A549 (cell line): ENCODE measurements at regions not wholly inside any gene's neighbourhood (a gene's known extent, or its start where the extent isn't known, plus 50 kb on each side); places are given as distances from the start of the nearest gene placed in this dataset.

ENCODE experiments used
- ATAC-seq, 2 experiments: fragments of 200-7000 bp in 1 of 2; fragments of >200 bp in 1 of 2; cut with Nextera tagmentation in 1 of 2; cut with Tn5 transposase in 1 of 2; 3 replicates each; pipeline versions ENCODE4 v1.8.0 to v1.9.1; 2018 to 2020; ENCODE audit warnings: mild to moderate bottlenecking in 1 of 2, moderate library complexity in 1 of 2
- CTCF ChIA-PET: fragments of 300-600 bp; sonication (Branson Sonifier 250); formaldehyde crosslinking; extraction: SDS; loops from one replicate; lab custom pipeline; 2021; ENCODE audit warnings: antibody characterized with exemption, inconsistent platforms; lab: Yijun Ruan, JAX
- POLR2A ChIA-PET: fragments of 350-600 bp; formaldehyde crosslinking; extraction: SDS; loops from one replicate; lab custom pipeline; 2021; ENCODE audit warnings: antibody characterized with exemption, inconsistent platforms; lab: Yijun Ruan, JAX
- DNase-seq, 2 experiments: peaks; one replicate each; pipeline versions ENCODE4 v3.0.0 to v3.0.0-alpha.2; 2011 to 2016; ENCODE audit warnings: low read depth in 1 of 2, low spot score in 1 of 2
- FAIRE-seq: peaks from 2 replicates; lab custom pipeline; 2011; peaks lifted over from hg19 to GRCh38; lab: Jason Lieb, UNC
- H3K27ac ChIP-seq, 2 experiments: fragments of >200 bp; sonication (Bioruptor Twin); formaldehyde crosslinking; 3 replicates each; pipeline ENCODE4 v1.5.1; 2016 to 2017
- H3K4me1 ChIP-seq: fragments of >200 bp; sonication (Bioruptor Twin); formaldehyde crosslinking; 3 replicates; pipeline ENCODE4 v1.6.1; 2016
- H3K4me2 ChIP-seq: fragments of >200 bp; sonication (Bioruptor Twin); formaldehyde crosslinking; 3 replicates; pipeline ENCODE4 v1.6.1; 2016
- H3K4me3 ChIP-seq: fragments of >200 bp; sonication (Bioruptor Twin); formaldehyde crosslinking; 3 replicates; pipeline ENCODE4 v1.5.1; 2016
- H3K9me3 ChIP-seq: fragments of >200 bp; sonication (Bioruptor Twin); formaldehyde crosslinking; 3 replicates; pipeline ENCODE4 v1.6.1; 2016
- BHLHE40 ChIP-seq: IDR thresholded peaks from 2 replicates; pipeline ENCODE4 v1.6.1; 2012; ENCODE audit warnings: low read depth, low read length, inconsistent platforms
- CBX2 ChIP-seq: fragments of 200-600 bp; sonication (generic); IDR thresholded peaks from 2 replicates; pipeline ENCODE4 v1.6.1; 2016; ENCODE audit warnings: low read depth, mild to moderate bottlenecking, borderline replicate concordance
- CBX8 ChIP-seq: fragments of 200-600 bp; sonication (generic); IDR thresholded peaks from 2 replicates; pipeline ENCODE4 v1.6.1; 2016
- CHD4 ChIP-seq: fragments of 200-600 bp; sonication (generic); IDR thresholded peaks from 2 replicates; pipeline ENCODE4 v1.6.1; 2016; ENCODE audit warnings: antibody characterized with exemption, mild to moderate bottlenecking, borderline replicate concordance
- CTCF ChIP-seq: fragments of >200 bp; sonication (Bioruptor Twin); formaldehyde crosslinking; IDR thresholded peaks from 3 replicates; pipeline ENCODE4 v1.5.1; 2016
- E2F6 ChIP-seq: IDR thresholded peaks from 2 replicates; pipeline ENCODE4 v1.6.1; 2012; ENCODE audit warnings: low read depth, borderline replicate concordance
- FOSL2 ChIP-seq, 2 experiments: fragments of 450-650 bp in 1 of 2; fragments of >200 bp in 1 of 2; sonication (Bioruptor Twin) in 1 of 2; formaldehyde crosslinking; IDR thresholded peaks; 2 replicates each; pipeline versions ENCODE4 v1.5.0 to v1.6.1; 2016 to 2020; ENCODE audit warnings: mild to moderate bottlenecking in 1 of 2, moderate library complexity in 1 of 2
- FOXS1 ChIP-seq: fragments of 250-450 bp; sonication (Bioruptor Pico); IDR thresholded peaks from 2 replicates; pipeline ENCODE4 v1.5.0; 2020; ENCODE audit warnings: mild to moderate bottlenecking, moderate library complexity
- HOXA7 ChIP-seq: fragments of 250-450 bp; sonication (Bioruptor Pico); IDR thresholded peaks from 2 replicates; pipeline ENCODE4 v1.5.0; 2020; ENCODE audit warnings: mild to moderate bottlenecking, moderate library complexity
- HOXB13 ChIP-seq: fragments of 250-450 bp; sonication (Bioruptor Pico); IDR thresholded peaks from 2 replicates; pipeline ENCODE4 v1.5.0; 2020; ENCODE audit warnings: low read depth, mild to moderate bottlenecking, moderate library complexity
- MAX ChIP-seq: IDR thresholded peaks from 2 replicates; pipeline ENCODE4 v1.6.1; 2012
- NFE2L2 ChIP-seq: fragments of 150-350 bp; conservative IDR thresholded peaks from 2 replicates; pipeline ENCODE4 v1.6.1; 2014; ENCODE audit warnings: low read length
- POLR2A ChIP-seq: IDR thresholded peaks from 2 replicates; pipeline ENCODE4 v1.6.1; 2012; ENCODE audit warnings: mild to moderate bottlenecking, low read length
- RFX5 ChIP-seq: fragments of 450-650 bp; IDR thresholded peaks from 2 replicates; pipeline ENCODE4 v1.7.1; 2014; ENCODE audit warnings: antibody characterized with exemption, mild to moderate bottlenecking, moderate library complexity
- SREBF2 ChIP-seq: fragments of 450-650 bp; IDR thresholded peaks from 2 replicates; pipeline ENCODE4 v1.6.1; 2014; ENCODE audit warnings: mild to moderate bottlenecking, moderate library complexity
- TFCP2L1 ChIP-seq: fragments of 250-450 bp; sonication (Bioruptor Pico); IDR thresholded peaks from 2 replicates; pipeline ENCODE4 v1.5.0; 2021; ENCODE audit warnings: mild to moderate bottlenecking
- TP53 ChIP-seq: fragments of 250-450 bp; sonication (Bioruptor Pico); IDR thresholded peaks from 2 replicates; pipeline ENCODE4 v1.5.0; 2021; ENCODE audit warnings: mild to moderate bottlenecking, moderate library complexity
- ZC3H11A ChIP-seq: fragments of 450-650 bp; IDR thresholded peaks from 2 replicates; pipeline ENCODE4 v1.6.1; 2014; ENCODE audit warnings: antibody characterized with exemption, mild to moderate bottlenecking
- ZFP36 ChIP-seq: fragments of 450-650 bp; IDR thresholded peaks from 2 replicates; pipeline ENCODE4 v1.6.1; 2014; ENCODE audit warnings: borderline replicate concordance; ENCODE audit not compliant: partially characterized antibody
- ZSCAN20 ChIP-seq: fragments of 250-450 bp; sonication (Bioruptor Pico); IDR thresholded peaks from 2 replicates; pipeline ENCODE4 v1.8.0; 2022; ENCODE audit warnings: mild to moderate bottlenecking, moderate library complexity
- WGBS: methylation state at CpG from one replicate; pipeline ENCODE4 v1.1.6; 2017; ENCODE audit errors: missing lambda C conversion rate; 5-methylcytosine and 5-hydroxymethylcytosine counted together
- TF ChIP-seq, protein P1 (sequence below): fragments of >200 bp; sonication (Bioruptor Twin); formaldehyde crosslinking; IDR thresholded peaks from 2 replicates; pipeline ENCODE4 v1.6.1; 2016
- TF ChIP-seq, protein P2 (sequence below): fragments of 150-350 bp; IDR thresholded peaks from 2 replicates; pipeline ENCODE4 v1.6.1; 2014; ENCODE audit warnings: low read depth, mild to moderate bottlenecking, low read length
- TF ChIP-seq, protein P3 (sequence below): fragments of 250-450 bp; sonication (Bioruptor Pico); IDR thresholded peaks from 2 replicates; pipeline ENCODE4 v1.5.0; 2020; ENCODE audit warnings: low read depth, mild to moderate bottlenecking, moderate library complexity
- TF ChIP-seq, protein P4 (sequence below): fragments of 250-450 bp; sonication (Bioruptor Pico); IDR thresholded peaks from 2 replicates; pipeline ENCODE4 v1.5.0; 2021; ENCODE audit warnings: mild to moderate bottlenecking, moderate library complexity, borderline replicate concordance

- no peaks in the 10 kb centered on the region for H3K9me3 ChIP-seq
- DNase-seq: no peak
- TF ChIP-seq FOSL2 (IDR thresholded peaks at IDR 0.05) (no peak), FOSL2 (CRISPR knock-in tag; IDR thresholded peaks at IDR 0.05) (no peak), MAX (no peak), POLR2A (no peak), HOXA7 (CRISPR knock-in tag) (no peak), ZFP36 (no peak), HOXB13 (CRISPR knock-in tag) (no peak), NFE2L2 (no peak)
- no peak for ATAC-seq
- no peak overlapping the region for H3K4me2 ChIP-seq
- no peak for FAIRE-seq
- CTCF ChIA-PET: interaction anchor here (0.7 to 1.4 kb wide), 2 partner anchors 12 to 131 kb away, joined by 3 to 6 read pairs; no protein-coding TSS in a partner anchor
- H3K4me1 ChIP-seq: no peaks in the 10 kb centered on the region; the same call in 2 of the 3 replicates
- no peak overlapping the region for H3K27ac ChIP-seq
- H3K4me3 ChIP-seq: no peak overlapping the region
- 85% methylated on average over 2 of the region's 2 CpGs for WGBS
- POLR2A ChIA-PET: no interaction called here
Measured at GRCh38 chr20:56761393-56761792, 132.3 kb downstream of the TFAP2C start.

DNA sequence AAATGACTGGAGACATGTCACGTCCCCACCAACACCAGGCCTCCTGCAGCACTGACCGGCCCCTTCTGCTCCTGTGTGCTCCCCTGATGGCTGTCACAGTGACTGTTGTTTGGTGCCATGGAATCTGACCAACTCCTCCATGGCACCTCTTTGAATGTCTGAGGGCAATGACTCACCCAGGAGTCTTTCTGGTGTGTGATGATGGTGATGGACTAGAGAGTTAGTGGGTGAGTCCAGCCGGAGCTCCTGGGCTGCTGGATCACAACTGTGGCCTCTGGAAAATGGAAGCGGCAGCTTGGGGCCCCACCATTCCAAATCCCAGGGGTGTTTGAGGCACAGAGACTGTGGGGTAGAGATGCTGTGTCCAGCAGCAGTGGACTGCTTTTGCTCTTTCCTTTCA, 133.3 kb downstream of the TFAP2C start:
- DNase-seq (no peak), FAIRE-seq (no peak), ATAC-seq (no peak)
- no peaks in the 10 kb centered on the region for H3K9me3 ChIP-seq
- POLR2A ChIA-PET: no interaction called here
- 85% methylated on average over 4 of the region's 4 CpGs for WGBS
- CTCF ChIA-PET: interaction anchor here (0.5 kb wide), 1 partner anchor 21 kb away, joined by 5 read pairs; no protein-coding TSS in a partner anchor
- H3K4me1 ChIP-seq: no peaks in the 10 kb centered on the region; the same call in 2 of the 3 replicates
- H3K27ac ChIP-seq: no peak overlapping the region
- no peak overlapping the region for H3K4me2 ChIP-seq
- TF ChIP-seq TP53 (CRISPR knock-in tag) (no peak), CHD4 (no peak), FOXS1 (CRISPR knock-in tag) (no peak), CBX8 (no peak), CTCF (no peak), E2F6 (no peak), BHLHE40 (no peak), TFCP2L1 (CRISPR knock-in tag) (no peak)
- TF ChIP-seq, protein P1, sequence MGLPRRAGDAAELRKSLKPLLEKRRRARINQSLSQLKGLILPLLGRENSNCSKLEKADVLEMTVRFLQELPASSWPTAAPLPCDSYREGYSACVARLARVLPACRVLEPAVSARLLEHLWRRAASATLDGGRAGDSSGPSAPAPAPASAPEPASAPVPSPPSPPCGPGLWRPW: no peak
- TF ChIP-seq, protein P2, sequence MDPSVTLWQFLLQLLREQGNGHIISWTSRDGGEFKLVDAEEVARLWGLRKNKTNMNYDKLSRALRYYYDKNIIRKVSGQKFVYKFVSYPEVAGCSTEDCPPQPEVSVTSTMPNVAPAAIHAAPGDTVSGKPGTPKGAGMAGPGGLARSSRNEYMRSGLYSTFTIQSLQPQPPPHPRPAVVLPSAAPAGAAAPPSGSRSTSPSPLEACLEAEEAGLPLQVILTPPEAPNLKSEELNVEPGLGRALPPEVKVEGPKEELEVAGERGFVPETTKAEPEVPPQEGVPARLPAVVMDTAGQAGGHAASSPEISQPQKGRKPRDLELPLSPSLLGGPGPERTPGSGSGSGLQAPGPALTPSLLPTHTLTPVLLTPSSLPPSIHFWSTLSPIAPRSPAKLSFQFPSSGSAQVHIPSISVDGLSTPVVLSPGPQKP: no peak
- no peak overlapping the region for H3K4me3 ChIP-seq

GRCh38 chr20:56762829-56763228, 133.7 kb downstream of the TFAP2C start:
- ATAC-seq (no peak), FAIRE-seq (no peak)
- CTCF ChIA-PET: interaction anchor here (0.5 kb wide), 1 partner anchor 20 kb away, joined by 5 read pairs; no protein-coding TSS in a partner anchor
- Histone ChIP-seq H3K4me1 (no peaks in the 10 kb centered on the region; the same call in 2 of the 3 replicates), H3K27ac (no peak overlapping the region), H3K9me3 (no peaks in the 10 kb centered on the region), H3K4me3 (no peak overlapping the region)
- WGBS: 89% methylated on average over 8 of the region's 8 CpGs
- TF ChIP-seq, protein P3, sequence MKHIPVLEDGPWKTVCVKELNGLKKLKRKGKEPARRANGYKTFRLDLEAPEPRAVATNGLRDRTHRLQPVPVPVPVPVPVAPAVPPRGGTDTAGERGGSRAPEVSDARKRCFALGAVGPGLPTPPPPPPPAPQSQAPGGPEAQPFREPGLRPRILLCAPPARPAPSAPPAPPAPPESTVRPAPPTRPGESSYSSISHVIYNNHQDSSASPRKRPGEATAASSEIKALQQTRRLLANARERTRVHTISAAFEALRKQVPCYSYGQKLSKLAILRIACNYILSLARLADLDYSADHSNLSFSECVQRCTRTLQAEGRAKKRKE (CRISPR knock-in tag): no peak
- no peak for TF ChIP-seq SREBF2
- no peak for TF ChIP-seq CBX2
- no peak for TF ChIP-seq RFX5
- no peak for TF ChIP-seq ZC3H11A
- no peak for TF ChIP-seq ZSCAN20 (CRISPR knock-in tag)
- no peak for TF ChIP-seq CHD4
- TF ChIP-seq, protein P4, sequence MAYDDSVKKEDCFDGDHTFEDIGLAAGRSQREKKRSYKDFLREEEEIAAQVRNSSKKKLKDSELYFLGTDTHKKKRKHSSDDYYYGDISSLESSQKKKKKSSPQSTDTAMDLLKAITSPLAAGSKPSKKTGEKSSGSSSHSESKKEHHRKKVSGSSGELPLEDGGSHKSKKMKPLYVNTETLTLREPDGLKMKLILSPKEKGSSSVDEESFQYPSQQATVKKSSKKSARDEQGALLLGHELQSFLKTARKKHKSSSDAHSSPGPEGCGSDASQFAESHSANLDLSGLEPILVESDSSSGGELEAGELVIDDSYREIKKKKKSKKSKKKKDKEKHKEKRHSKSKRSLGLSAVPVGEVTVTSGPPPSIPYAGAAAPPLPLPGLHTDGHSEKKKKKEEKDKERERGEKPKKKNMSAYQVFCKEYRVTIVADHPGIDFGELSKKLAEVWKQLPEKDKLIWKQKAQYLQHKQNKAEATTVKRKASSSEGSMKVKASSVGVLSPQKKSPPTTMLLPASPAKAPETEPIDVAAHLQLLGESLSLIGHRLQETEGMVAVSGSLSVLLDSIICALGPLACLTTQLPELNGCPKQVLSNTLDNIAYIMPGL (CRISPR knock-in tag): no peak
- TF ChIP-seq, all 56 proteins: peak for 0
- POLR2A ChIA-PET: no interaction called here
- no peak for DNase-seq
- no peak overlapping the region for H3K4me2 ChIP-seq
